GM23338 (cell line): ENCODE measurements at regions not wholly inside any gene's neighbourhood (a gene's known extent, or its start where the extent isn't known, plus 50 kb on each side); places are given as distances from the start of the nearest gene placed in this dataset.

ENCODE experiments used
- ATAC-seq: fragments of 200-7000 bp; cut with Tn5 transposase; 3 replicates; pipeline ENCODE4 v1.9.1; 2020
- DNase-seq: peaks from one replicate; pipeline ENCODE4 v3.0.0-alpha.2; 2015; ENCODE audit warnings: low spot score
- H2AFZ ChIP-seq: fragments of 200-600 bp; sonication (generic); 2 replicates; pipeline ENCODE4 v1.8.0; 2016; ENCODE audit warnings: antibody characterized with exemption, mild to moderate bottlenecking, moderate library complexity
- H3F3A ChIP-seq: fragments of 200-600 bp; sonication (generic); replicated peaks from 2 replicates; pipeline ENCODE4 v1.8.0; 2017; ENCODE audit warnings: antibody characterized with exemption, mixed run types, low read depth
- H3K27ac ChIP-seq: fragments of 200-600 bp; sonication (generic); 2 replicates; pipeline ENCODE4 v1.6.1; 2016; ENCODE audit warnings: low read depth
- H3K27me3 ChIP-seq: fragments of 200-600 bp; sonication (generic); 2 replicates; pipeline ENCODE4 v1.8.0; 2016; ENCODE audit warnings: mild to moderate bottlenecking, mixed run types, moderate library complexity; ENCODE audit not compliant: insufficient read depth
- H3K36me3 ChIP-seq: fragments of 200-600 bp; sonication (generic); 2 replicates; pipeline ENCODE4 v1.8.0; 2016; ENCODE audit warnings: mild to moderate bottlenecking; ENCODE audit not compliant: insufficient read depth
- H3K4me1 ChIP-seq: fragments of 200-600 bp; sonication (generic); 2 replicates; pipeline ENCODE4 v1.8.0; 2016; ENCODE audit warnings: mild to moderate bottlenecking, moderate library complexity; ENCODE audit not compliant: insufficient read depth
- H3K4me2 ChIP-seq: fragments of 200-600 bp; sonication (generic); 2 replicates; pipeline ENCODE4 v1.7.1; 2017; ENCODE audit warnings: mixed run types
- H3K4me3 ChIP-seq: fragments of 200-600 bp; sonication (generic); 2 replicates; pipeline ENCODE4 v1.6.1; 2016; ENCODE audit warnings: mixed run types
- H3K79me2 ChIP-seq: fragments of 200-600 bp; sonication (generic); replicated peaks from 2 replicates; pipeline ENCODE4 v1.8.0; 2017; ENCODE audit warnings: mild to moderate bottlenecking; ENCODE audit not compliant: insufficient read depth
- H3K9me2 ChIP-seq: fragments of 200-600 bp; sonication (generic); 2 replicates; pipeline ENCODE4 v1.8.0; 2017; ENCODE audit not compliant: insufficient read depth
- H4K20me1 ChIP-seq: fragments of 200-600 bp; sonication (generic); replicated peaks from 2 replicates; pipeline ENCODE4 v1.8.0; 2017; ENCODE audit warnings: mild to moderate bottlenecking; ENCODE audit not compliant: insufficient read depth
- H3K27ac Mint-ChIP-seq: 2 replicates; pipeline ENCODE4 v1.8.0; 2020; ENCODE audit warnings: inconsistent platforms, mild to moderate bottlenecking, moderate library complexity, mixed read lengths
- H3K27me3 Mint-ChIP-seq: 3 replicates; pipeline ENCODE4 v1.8.0; 2022; ENCODE audit warnings: low read depth, mild to moderate bottlenecking, moderate library complexity, mixed read lengths, inconsistent platforms; ENCODE audit not compliant: insufficient read depth, poor library complexity
- H3K36me3 Mint-ChIP-seq: 3 replicates; pipeline ENCODE4 v1.8.0; 2021; ENCODE audit warnings: low read depth, mild to moderate bottlenecking, inconsistent platforms, moderate library complexity, mixed read lengths
- H3K4me1 Mint-ChIP-seq: 3 replicates; pipeline ENCODE4 v1.8.0; 2020; ENCODE audit warnings: mild to moderate bottlenecking, inconsistent platforms, mixed read lengths
- H3K4me3 Mint-ChIP-seq: 3 replicates; pipeline ENCODE4 v1.8.0; 2021; ENCODE audit warnings: moderate library complexity, mild to moderate bottlenecking, inconsistent platforms, mixed read lengths
- H3K9me3 Mint-ChIP-seq: 3 replicates; pipeline ENCODE4 v1.8.0; 2020; ENCODE audit warnings: moderate library complexity, mild to moderate bottlenecking, inconsistent platforms, mixed read lengths
- CREB1 ChIP-seq: fragments of 250-450 bp; sonication (Bioruptor Pico); IDR thresholded peaks from 2 replicates; pipeline ENCODE4 v1.5.0; 2020; ENCODE audit warnings: low read depth, mild to moderate bottlenecking, moderate library complexity
- ETS1 ChIP-seq: IDR thresholded peaks from 2 replicates; pipeline ENCODE4 v1.6.1; 2016; ENCODE audit warnings: antibody characterized with exemption
- EZH2 ChIP-seq: fragments of 200-600 bp; sonication (generic); IDR thresholded peaks from one replicate; pipeline ENCODE4 v1.8.0; 2017; ENCODE audit warnings: antibody characterized with exemption, mild to moderate bottlenecking, low read depth; ENCODE audit not compliant: unreplicated experiment
- EZH2phosphoT487 ChIP-seq: fragments of 200-600 bp; sonication (generic); IDR thresholded peaks from one replicate; pipeline ENCODE4 v1.8.1; 2018; ENCODE audit warnings: antibody characterized with exemption; ENCODE audit not compliant: unreplicated experiment
- POLR2AphosphoS5 ChIP-seq: IDR thresholded peaks from 2 replicates; pipeline ENCODE4 v1.6.1; 2016; ENCODE audit warnings: antibody characterized with exemption, low read depth
- REST ChIP-seq: IDR thresholded peaks from one replicate; pipeline ENCODE4 v1.6.1; 2018; ENCODE audit warnings: antibody characterized with exemption; ENCODE audit not compliant: unreplicated experiment
- STAT1 ChIP-seq: IDR thresholded peaks from one replicate; pipeline ENCODE4 v1.6.1; 2016; ENCODE audit warnings: antibody characterized with exemption; ENCODE audit not compliant: unreplicated experiment
- ZNF114 ChIP-seq: fragments of 250-450 bp; sonication (Bioruptor Pico); IDR thresholded peaks from 2 replicates; pipeline ENCODE4 v1.5.0; 2020; ENCODE audit warnings: mild to moderate bottlenecking, moderate library complexity
- ZNF331 ChIP-seq: fragments of 250-450 bp; sonication (Bioruptor Pico); IDR thresholded peaks from 2 replicates; pipeline ENCODE4 v1.5.0; 2020; ENCODE audit warnings: low read depth, mild to moderate bottlenecking, moderate library complexity
- ZNF462 ChIP-seq: fragments of 250-450 bp; sonication (Bioruptor Pico); IDR thresholded peaks from 2 replicates; pipeline ENCODE4 v1.5.0; 2020; ENCODE audit warnings: mild to moderate bottlenecking, moderate library complexity

GRCh38 chr3:181791056-181791955 lies 79.6 kb downstream of the SOX2 start:
- Mint-ChIP-seq H3K4me3 (no peak overlapping the region), H3K36me3 (no peaks in the 10 kb centered on the region), H3K9me3 (no peaks in the 10 kb centered on the region), H3K4me1 (peaks cover 21% of the 10 kb centered on the region), H3K27ac (no peak overlapping the region), H3K27me3 (no peaks in the 10 kb centered on the region)
- Histone ChIP-seq H3K4me3 (no peak overlapping the region), H3K9me2 (no peaks in the 10 kb centered on the region), H4K20me1 (no peaks in the 10 kb centered on the region), H3K27ac (peak overlapping the region; percentile 18; the same call in 1 of the 2 replicates), H3K36me3 (no peaks in the 10 kb centered on the region), H3K4me2 (no peak overlapping the region), H3K27me3 (no peaks in the 10 kb centered on the region), H2AFZ (no peak overlapping the region), H3K79me2 (no peaks in the 10 kb centered on the region), H3F3A (no peaks in the 10 kb centered on the region), H3K4me1 (peaks cover 31% of the 10 kb centered on the region)
- no peak for TF ChIP-seq EZH2
- no peak for TF ChIP-seq POLR2AphosphoS5
- TF ChIP-seq ETS1 = no peak
- TF ChIP-seq EZH2phosphoT487 = no peak
- no peak for TF ChIP-seq ZNF114 (CRISPR knock-in tag)
- TF ChIP-seq REST = no peak
- TF ChIP-seq STAT1 = no peak
- no peak for TF ChIP-seq ZNF331 (CRISPR knock-in tag)
- ATAC-seq (no peak), DNase-seq (no peak)

GRCh38 chr3:181793006-181793405 lies 81.3 kb downstream of the SOX2 start:
- H3K4me3 Mint-ChIP-seq = no peak overlapping the region
- Histone ChIP-seq H3F3A (no peaks in the 10 kb centered on the region), H4K20me1 (no peaks in the 10 kb centered on the region), H3K79me2 (no peaks in the 10 kb centered on the region), H3K4me2 (no peak overlapping the region), H2AFZ (no peak overlapping the region), H3K27me3 (no peaks in the 10 kb centered on the region), H3K36me3 (no peaks in the 10 kb centered on the region), H3K4me1 (peaks cover 47% of the 10 kb centered on the region), H3K27ac (no peak overlapping the region), H3K4me3 (no peak overlapping the region), H3K9me2 (no peaks in the 10 kb centered on the region)
- no peaks in the 10 kb centered on the region for H3K27me3 Mint-ChIP-seq
- no peaks in the 10 kb centered on the region for H3K9me3 Mint-ChIP-seq
- H3K4me1 Mint-ChIP-seq = peaks cover 34% of the 10 kb centered on the region
- no peaks in the 10 kb centered on the region for H3K36me3 Mint-ChIP-seq
- DNase-seq (no peak), ATAC-seq (no peak)
- H3K27ac Mint-ChIP-seq = no peak overlapping the region
- TF ChIP-seq EZH2 (no peak), CREB1 (CRISPR knock-in tag) (no peak), ZNF462 (CRISPR knock-in tag) (no peak)
